IgD-negative memory B cell (primary cell): ENCODE measurements at regions not wholly inside any gene's neighbourhood (a gene's known extent, or its start where the extent isn't known, plus 50 kb on each side); places are given as distances from the start of the nearest gene placed in this dataset.

Experiments
- H3K27ac Mint-ChIP-seq, 3 donors: one replicate each; pipeline ENCODE4 v1.8.0; 2020 to 2022; ENCODE audit warnings: mild to moderate bottlenecking in 3 of 3, mixed read lengths in 3 of 3, moderate library complexity in 1 of 3
- H3K27me3 Mint-ChIP-seq: one replicate; pipeline ENCODE4 v1.8.0; 2021; ENCODE audit warnings: mixed read lengths
- H3K36me3 Mint-ChIP-seq: one replicate; pipeline ENCODE4 v1.8.0; 2020; ENCODE audit warnings: mild to moderate bottlenecking, mixed read lengths
- H3K4me1 Mint-ChIP-seq, 3 donors: one replicate each; pipeline ENCODE4 v1.8.0; 2020 to 2022; ENCODE audit warnings: mixed read lengths in 3 of 3, mild to moderate bottlenecking in 1 of 3
- H3K4me3 Mint-ChIP-seq, 4 donors: one replicate each; pipeline ENCODE4 v1.8.0; 2020 to 2022; ENCODE audit warnings: mild to moderate bottlenecking in 4 of 4, mixed read lengths in 4 of 4, moderate library complexity in 3 of 4
- H3K9me3 Mint-ChIP-seq, 3 donors: one replicate each; pipeline ENCODE4 v1.8.0; 2020 to 2021; ENCODE audit warnings: mixed read lengths in 3 of 3, mild to moderate bottlenecking in 1 of 3

- no peak overlapping the region for H3K27ac Mint-ChIP-seq
- H3K4me3 Mint-ChIP-seq = no peak overlapping the region
- H3K36me3 Mint-ChIP-seq = no peaks in the 10 kb centered on the region
- H3K9me3 Mint-ChIP-seq = no peaks in the 10 kb centered on the region
- peaks cover 0 to 5% (median 3%) of the 10 kb centered on the region in 3 donors for H3K4me1 Mint-ChIP-seq
- H3K27me3 Mint-ChIP-seq = peaks cover 19% of the 10 kb centered on the region
Observed at GRCh38 chr15:31977138-31977537, 53.2 kb upstream of the CHRNA7 start.

DNA sequence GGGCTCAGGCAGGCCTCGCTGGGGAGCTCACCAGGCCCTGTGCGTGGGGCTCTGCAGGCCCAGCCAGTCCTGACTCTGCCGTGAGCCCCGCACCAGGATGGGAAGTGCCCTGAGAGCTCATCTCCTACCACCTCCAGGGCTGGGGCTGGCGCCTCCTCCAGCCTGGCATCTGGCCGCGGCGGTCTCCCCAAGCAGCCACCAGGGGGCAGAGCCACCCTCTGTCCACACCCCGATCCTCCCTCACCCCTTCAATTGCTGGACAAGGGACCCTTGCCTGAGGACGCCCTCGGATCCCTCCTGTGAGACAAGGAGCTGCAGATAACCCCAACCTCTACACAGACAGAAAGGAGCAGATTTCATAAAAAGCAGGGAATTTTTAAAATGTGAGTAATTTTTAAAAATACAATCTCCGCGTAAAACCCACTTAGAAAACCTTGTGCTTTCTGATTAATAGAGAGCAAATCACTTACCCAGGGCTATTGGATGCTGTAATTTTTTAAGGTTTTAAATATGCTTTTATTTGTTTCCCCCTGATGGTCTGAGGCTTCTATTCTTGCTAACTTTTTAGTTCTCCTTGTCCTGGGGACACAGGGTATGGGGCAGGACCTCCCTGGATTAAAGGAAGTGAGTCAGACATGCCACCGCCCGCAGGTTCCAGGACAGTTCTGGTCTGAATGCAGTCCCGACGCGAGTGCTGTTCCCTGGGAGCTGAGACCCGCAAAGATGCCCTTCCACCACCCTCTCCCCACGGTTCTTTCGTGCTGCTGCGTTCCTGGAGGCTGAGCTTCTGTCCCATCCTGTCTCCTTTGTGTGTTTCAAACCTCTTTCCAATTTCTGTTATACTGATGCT is 52.3 kb upstream of the CHRNA7 start:
- no peak overlapping the region for H3K4me3 Mint-ChIP-seq
- no peaks in the 10 kb centered on the region for H3K36me3 Mint-ChIP-seq
- no peaks in the 10 kb centered on the region for H3K9me3 Mint-ChIP-seq
- H3K4me1 Mint-ChIP-seq = peaks cover 0 to 5% (median 3%) of the 10 kb centered on the region in 3 donors
- H3K27ac Mint-ChIP-seq = no peak overlapping the region
- peaks cover 19% of the 10 kb centered on the region for H3K27me3 Mint-ChIP-seq
